HPDE6-E6E7 (cell line): ENCODE measurements at regions not wholly inside any gene's neighbourhood (a gene's known extent, or its start where the extent isn't known, plus 50 kb on each side); places are given as distances from the start of the nearest gene placed in this dataset.
A peak's percentile ranks its signal among the peaks of the same experiment; 100 is the strongest.
"Not testable (repeated sequence)": the region's sequence is repeated elsewhere in the genome, so short reads cannot be mapped to it uniquely, and the experiment has no call there.

ENCODE experiments used
- DNase-seq: peaks from one replicate; pipeline ENCODE4 v3.0.0; 2011; ENCODE audit warnings: missing footprints; ENCODE audit errors: extremely low spot score

GRCh38 chr21:31536138-31536537, 123.4 kb upstream of the SOD1 start:
- DNase-seq, result no peak

- no peak for DNase-seq
Observed at GRCh38 chr21:31531967-31532366, 127.5 kb upstream of the SOD1 start.

- DNase-seq, result no peak
Observed at GRCh38 chr21:31530897-31531705, 128.4 kb upstream of the SOD1 start.

GRCh38 chr21:31530364-31530763, 129.1 kb upstream of the SOD1 start:
- no peak for DNase-seq

- no peak for DNase-seq
Observed at GRCh38 chr21:31529406-31529805, 130.1 kb upstream of the SOD1 start.

- no peak for DNase-seq
Observed at GRCh38 chr21:31526040-31526439, 133.5 kb upstream of the SOD1 start.

GRCh38 chr21:31524140-31524539, 135.4 kb upstream of the SOD1 start:
- DNase-seq, result no peak

GRCh38 chr21:31521515-31521914, 138.0 kb upstream of the SOD1 start:
- no peak for DNase-seq

- no peak for DNase-seq
Observed at GRCh38 chr21:31520561-31521098, 138.9 kb upstream of the SOD1 start.

GRCh38 chr21:31518580-31518979, 140.9 kb upstream of the SOD1 start:
- DNase-seq, result no peak

- no peak for DNase-seq
Observed at GRCh38 chr21:31517664-31518414, 141.7 kb upstream of the SOD1 start.

GRCh38 chr21:31515253-31515652, 144.2 kb upstream of the SOD1 start:
- DNase-seq, result no peak

GRCh38 chr21:31514598-31514997, 144.9 kb upstream of the SOD1 start:
- no peak for DNase-seq

- DNase-seq, result not testable (repeated sequence)
Observed at GRCh38 chr21:31513541-31513940, 146.0 kb upstream of the SOD1 start.

- not testable (repeated sequence) for DNase-seq
Observed at GRCh38 chr21:31511999-31512398, 147.5 kb upstream of the SOD1 start.

GRCh38 chr21:31511258-31511657, 148.2 kb upstream of the SOD1 start:
- DNase-seq, result no peak

- DNase-seq, result peak; percentile 79
Observed at GRCh38 chr21:31509194-31510017, 150.1 kb upstream of the SOD1 start.

- no peak for DNase-seq
Observed at GRCh38 chr21:31505975-31506374, 153.5 kb upstream of the SOD1 start.

- DNase-seq, result peak; percentile 51
Observed at GRCh38 chr21:31503939-31504338, 155.6 kb upstream of the SOD1 start.

GRCh38 chr21:31503467-31503866, 156.0 kb upstream of the SOD1 start:
- no peak for DNase-seq

- peak; percentile 22 for DNase-seq
Observed at GRCh38 chr21:31502537-31503143, 156.9 kb upstream of the SOD1 start.
